ENCODE measurements at regions not wholly inside any gene's neighbourhood (a gene's known extent, or its start where the extent isn't known, plus 50 kb on each side); places are given as distances from the start of the nearest gene placed in this dataset.

DNA sequence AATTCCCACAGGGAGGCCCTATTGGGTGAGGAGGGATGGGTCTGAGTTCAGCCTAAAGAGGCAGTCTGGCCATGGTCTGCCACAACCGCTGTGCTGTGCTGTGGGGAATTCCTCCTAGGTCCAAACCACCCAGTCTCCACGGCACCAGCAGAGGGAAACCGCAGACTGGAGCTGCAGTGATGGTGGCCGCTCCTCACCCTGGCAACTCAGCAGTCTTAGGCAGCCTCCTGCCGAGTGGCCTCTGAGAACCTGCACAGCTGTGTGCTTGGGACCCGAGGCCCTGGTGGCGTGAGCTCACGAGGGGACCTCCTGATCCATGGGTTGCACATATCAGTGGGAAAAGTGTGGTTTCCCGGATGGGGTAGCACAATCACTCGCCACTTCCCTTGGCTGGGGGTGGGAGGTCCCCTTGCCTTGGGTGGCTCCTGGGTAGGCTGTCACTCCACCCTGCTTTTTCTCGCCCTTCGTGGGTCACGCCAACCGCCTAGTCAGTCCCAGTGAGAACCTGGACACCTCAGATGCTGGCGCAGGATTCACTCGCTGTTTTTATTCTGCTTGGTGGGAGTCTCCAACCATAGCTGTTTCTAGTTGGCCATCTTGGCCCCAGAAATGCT is 242.2 kb downstream of the CDH26 start:
- Histone ChIP-seq H3K9me3 (no peaks in the 10 kb centered on the region), H3K4me2 (no peak overlapping the region), H3K4me3 (no peak overlapping the region), H3K4me1 (no peaks in the 10 kb centered on the region), H3K27ac (no peak overlapping the region)
- POLR2A ChIA-PET: no interaction called here
- TF ChIP-seq MAFK (IDR thresholded peaks at IDR 0.05; ENCODE audit: partially characterized antibody) (no peak), SMC3 (IDR thresholded peaks at IDR 0.05) (no peak)
- FAIRE-seq (no peak), DNase-seq (ENCODE audit: low read depth in 1 of 2, low spot score in 1 of 2) (no peak), ATAC-seq (no peak)
- CTCF ChIA-PET: interaction anchor here (1.4 kb wide), 1 partner anchor 10 kb away, joined by 5 read pairs; no protein-coding TSS in a partner anchor
- 42% methylated on average over 8 of the region's 16 CpGs for WGBS (ENCODE audit: missing lambda C conversion rate)

DNA sequence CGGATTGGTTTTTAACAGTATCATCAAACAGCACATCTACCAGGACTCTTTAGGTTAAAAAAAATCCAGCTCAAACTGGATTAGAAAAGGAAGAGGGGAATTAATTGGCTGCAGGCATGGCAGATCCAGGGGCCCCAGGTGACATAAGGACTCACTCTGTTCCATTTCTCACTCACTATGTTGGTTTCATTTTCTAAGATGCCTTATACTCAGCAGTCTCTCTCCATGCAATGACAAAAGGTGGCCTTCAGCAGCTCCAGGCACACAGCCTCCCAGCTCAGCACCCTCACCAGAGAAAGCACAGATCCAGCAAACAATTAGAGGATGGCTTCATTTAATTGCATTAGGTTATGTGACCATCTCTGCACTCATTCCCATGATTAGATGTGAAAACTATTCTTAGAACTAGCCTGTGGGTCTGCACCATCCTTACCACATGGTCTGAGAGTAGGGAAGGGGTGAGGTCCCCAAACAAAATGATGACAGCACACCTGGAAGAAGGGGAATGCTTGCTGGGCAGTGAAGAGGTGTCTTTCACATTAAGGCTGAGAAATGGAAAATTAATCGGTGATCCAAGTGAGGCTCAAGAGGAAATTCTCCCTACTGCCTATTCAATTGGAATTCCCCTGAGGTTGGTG is 243.1 kb downstream of the CDH26 start:
- POLR2A ChIA-PET: no interaction called here
- Histone ChIP-seq H3K27ac (no peak overlapping the region), H3K4me3 (no peak overlapping the region), H3K9me3 (no peaks in the 10 kb centered on the region), H3K4me2 (no peak overlapping the region), H3K4me1 (no peaks in the 10 kb centered on the region)
- ATAC-seq (no peak), FAIRE-seq (no peak), DNase-seq (ENCODE audit: low read depth in 1 of 2, low spot score in 1 of 2) (no peak)
- 37% methylated on average over 2 of the region's 2 CpGs for WGBS (ENCODE audit: missing lambda C conversion rate)
- CTCF ChIA-PET: interaction anchor here (1.4 kb wide), 1 partner anchor 9 kb away, joined by 5 read pairs; no protein-coding TSS in a partner anchor
- TF ChIP-seq, protein P1, sequence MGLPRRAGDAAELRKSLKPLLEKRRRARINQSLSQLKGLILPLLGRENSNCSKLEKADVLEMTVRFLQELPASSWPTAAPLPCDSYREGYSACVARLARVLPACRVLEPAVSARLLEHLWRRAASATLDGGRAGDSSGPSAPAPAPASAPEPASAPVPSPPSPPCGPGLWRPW (IDR thresholded peaks at IDR 0.05): no peak
- TF ChIP-seq MYC (IDR thresholded peaks at IDR 0.05; ENCODE audit: borderline replicate concordance, low read length) (no peak), CBX8 (IDR thresholded peaks at IDR 0.05) (no peak), RNF2 (IDR thresholded peaks at IDR 0.05; ENCODE audit: borderline replicate concordance, low read depth) (no peak), CHD4 (IDR thresholded peaks at IDR 0.05; ENCODE audit: borderline replicate concordance) (no peak), ZSCAN20 (CRISPR knock-in tag; IDR thresholded peaks at IDR 0.05) (no peak), EP300 (IDR thresholded peaks at IDR 0.05) (no peak), HEYL (CRISPR knock-in tag; IDR thresholded peaks at IDR 0.05) (no peak), EHF (CRISPR knock-in tag; IDR thresholded peaks at IDR 0.05) (no peak), GATA3 (IDR thresholded peaks at IDR 0.05; ENCODE audit: borderline replicate concordance) (no peak), FOSL2 (IDR thresholded peaks at IDR 0.05) (no peak), FOSL2 (CRISPR knock-in tag; IDR thresholded peaks at IDR 0.05) (no peak)
- TF ChIP-seq, protein P2, sequence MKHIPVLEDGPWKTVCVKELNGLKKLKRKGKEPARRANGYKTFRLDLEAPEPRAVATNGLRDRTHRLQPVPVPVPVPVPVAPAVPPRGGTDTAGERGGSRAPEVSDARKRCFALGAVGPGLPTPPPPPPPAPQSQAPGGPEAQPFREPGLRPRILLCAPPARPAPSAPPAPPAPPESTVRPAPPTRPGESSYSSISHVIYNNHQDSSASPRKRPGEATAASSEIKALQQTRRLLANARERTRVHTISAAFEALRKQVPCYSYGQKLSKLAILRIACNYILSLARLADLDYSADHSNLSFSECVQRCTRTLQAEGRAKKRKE (CRISPR knock-in tag; IDR thresholded peaks at IDR 0.05; ENCODE audit: low read depth): no peak
- TF ChIP-seq, protein P3, sequence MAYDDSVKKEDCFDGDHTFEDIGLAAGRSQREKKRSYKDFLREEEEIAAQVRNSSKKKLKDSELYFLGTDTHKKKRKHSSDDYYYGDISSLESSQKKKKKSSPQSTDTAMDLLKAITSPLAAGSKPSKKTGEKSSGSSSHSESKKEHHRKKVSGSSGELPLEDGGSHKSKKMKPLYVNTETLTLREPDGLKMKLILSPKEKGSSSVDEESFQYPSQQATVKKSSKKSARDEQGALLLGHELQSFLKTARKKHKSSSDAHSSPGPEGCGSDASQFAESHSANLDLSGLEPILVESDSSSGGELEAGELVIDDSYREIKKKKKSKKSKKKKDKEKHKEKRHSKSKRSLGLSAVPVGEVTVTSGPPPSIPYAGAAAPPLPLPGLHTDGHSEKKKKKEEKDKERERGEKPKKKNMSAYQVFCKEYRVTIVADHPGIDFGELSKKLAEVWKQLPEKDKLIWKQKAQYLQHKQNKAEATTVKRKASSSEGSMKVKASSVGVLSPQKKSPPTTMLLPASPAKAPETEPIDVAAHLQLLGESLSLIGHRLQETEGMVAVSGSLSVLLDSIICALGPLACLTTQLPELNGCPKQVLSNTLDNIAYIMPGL (CRISPR knock-in tag; IDR thresholded peaks at IDR 0.05; ENCODE audit: borderline replicate concordance): no peak

DNA sequence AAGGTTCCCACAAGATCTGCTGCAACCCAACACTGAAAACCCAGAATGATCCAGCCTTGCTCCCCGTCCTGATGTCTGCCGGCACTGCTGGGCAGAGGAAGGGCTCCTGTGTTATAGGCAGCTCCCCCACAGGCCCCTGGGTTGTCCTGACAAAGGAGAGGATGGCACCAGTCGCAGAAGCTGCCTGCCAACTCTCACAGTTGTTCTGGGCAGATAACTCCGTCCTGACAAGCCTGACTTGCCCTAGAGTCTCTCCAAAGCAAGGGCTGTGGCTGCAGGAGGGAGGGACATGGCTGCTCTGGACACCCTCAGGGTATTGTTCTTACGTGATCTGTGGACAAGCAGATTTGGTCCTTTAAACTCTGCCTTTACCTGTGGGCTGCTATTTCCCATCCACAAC is 243.8 kb downstream of the CDH26 start:
- TF ChIP-seq HOXB13 (CRISPR knock-in tag; IDR thresholded peaks at IDR 0.05; ENCODE audit: low read depth) (no peak), RAD21 (conservative IDR thresholded peaks at IDR 0.05 in 1 of 2, IDR thresholded peaks at IDR 0.05 in 1 of 2) (no peak)
- TF ChIP-seq, protein P4, sequence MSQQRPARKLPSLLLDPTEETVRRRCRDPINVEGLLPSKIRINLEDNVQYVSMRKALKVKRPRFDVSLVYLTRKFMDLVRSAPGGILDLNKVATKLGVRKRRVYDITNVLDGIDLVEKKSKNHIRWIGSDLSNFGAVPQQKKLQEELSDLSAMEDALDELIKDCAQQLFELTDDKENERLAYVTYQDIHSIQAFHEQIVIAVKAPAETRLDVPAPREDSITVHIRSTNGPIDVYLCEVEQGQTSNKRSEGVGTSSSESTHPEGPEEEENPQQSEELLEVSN (IDR thresholded peaks at IDR 0.05; ENCODE audit: borderline replicate concordance, low read depth): no peak
- no peak overlapping the region for H3K4me3 ChIP-seq
- ATAC-seq (no peak; a peak in 1 of 6 replicates), DNase-seq (ENCODE audit: low read depth in 1 of 2, low spot score in 1 of 2) (no peak), FAIRE-seq (no peak)
- no peaks in the 10 kb centered on the region for H3K9me3 ChIP-seq
- ChIA-PET CTCF (interaction anchor here (2.3 kb wide), 1 partner anchor 9 kb away, joined by 16 read pairs; no protein-coding TSS in a partner anchor), POLR2A (no interaction called here)
- H3K27ac ChIP-seq: no peak overlapping the region
- no peaks in the 10 kb centered on the region for H3K4me1 ChIP-seq
- WGBS (ENCODE audit: missing lambda C conversion rate): 18% methylated on average over 3 of the region's 5 CpGs
- H3K4me2 ChIP-seq: no peak overlapping the region
